ENCODE measurements at regions not wholly inside any gene's neighbourhood (a gene's known extent, or its start where the extent isn't known, plus 50 kb on each side); places are given as distances from the start of the nearest gene placed in this dataset.
"Not testable (repeated sequence)": the region's sequence is repeated elsewhere in the genome, so short reads cannot be mapped to it uniquely, and the experiment has no call there.

GRCh38 chr5:67678594-67678993, 482.0 kb upstream of the CD180 start:
- no peak for ATAC-seq

- ATAC-seq = no peak
Observed at GRCh38 chr5:67677422-67677970, 480.9 kb upstream of the CD180 start.

GRCh38 chr5:67676863-67677262, 480.3 kb upstream of the CD180 start:
- no peak for ATAC-seq

- no peak for ATAC-seq
Observed at GRCh38 chr5:67674159-67674655, 477.6 kb upstream of the CD180 start.

GRCh38 chr5:67673618-67674017, 477.0 kb upstream of the CD180 start:
- ATAC-seq = no peak

GRCh38 chr5:67673180-67673579, 476.6 kb upstream of the CD180 start:
- ATAC-seq = no peak

GRCh38 chr5:67672636-67673035, 476.0 kb upstream of the CD180 start:
- ATAC-seq = no peak

GRCh38 chr5:67669916-67670315, 473.3 kb upstream of the CD180 start:
- no peak for ATAC-seq

- no peak for ATAC-seq
Observed at GRCh38 chr5:67660149-67660548, 463.6 kb upstream of the CD180 start.

GRCh38 chr5:67659288-67659687, 462.7 kb upstream of the CD180 start:
- no peak for ATAC-seq

- no peak for ATAC-seq
Observed at GRCh38 chr5:67657055-67657454, 460.5 kb upstream of the CD180 start.

GRCh38 chr5:67652201-67652600, 455.6 kb upstream of the CD180 start:
- ATAC-seq = peak in 1 of 2 donors; percentile 41

- ATAC-seq = no peak
Observed at GRCh38 chr5:67651180-67651579, 454.6 kb upstream of the CD180 start.

GRCh38 chr5:67648201-67648671, 451.6 kb upstream of the CD180 start:
- ATAC-seq = no peak

- no peak for ATAC-seq
Observed at GRCh38 chr5:67647772-67648171, 451.2 kb upstream of the CD180 start.

- no peak for ATAC-seq
Observed at GRCh38 chr5:67644221-67644920, 447.8 kb upstream of the CD180 start.

GRCh38 chr5:67643536-67643935, 446.9 kb upstream of the CD180 start:
- no peak for ATAC-seq

GRCh38 chr5:67639976-67640375, 443.4 kb upstream of the CD180 start:
- ATAC-seq = no peak

- no peak for ATAC-seq
Observed at GRCh38 chr5:67639313-67639712, 442.7 kb upstream of the CD180 start.

- ATAC-seq = no peak
Observed at GRCh38 chr5:67636850-67637524, 440.4 kb upstream of the CD180 start.

- no peak for ATAC-seq
Observed at GRCh38 chr5:67636091-67636490, 439.5 kb upstream of the CD180 start.

GRCh38 chr5:67627079-67627478, 430.5 kb upstream of the CD180 start:
- ATAC-seq = not testable (repeated sequence)

- ATAC-seq = no peak
Observed at GRCh38 chr5:67623078-67623477, 426.5 kb upstream of the CD180 start.
